Fibroblast of lung (primary cell): ENCODE measurements at regions not wholly inside any gene's neighbourhood (a gene's known extent, or its start where the extent isn't known, plus 50 kb on each side); places are given as distances from the start of the nearest gene placed in this dataset.

Source experiments
- EZH2 ChIP-seq: IDR thresholded peaks from 2 replicates; pipeline ENCODE4 v1.5.1; 2012; ENCODE audit warnings: low read length, control low read depth, mild to moderate bottlenecking; ENCODE audit errors: missing control alignments
- TF ChIP-seq, protein P1 (sequence below), 2 donors: IDR thresholded peaks in 1 of 2; conservative IDR thresholded peaks in 1 of 2; 1 replicate in 1 of 2; 2 replicates in 1 of 2; pipeline ENCODE4 v1.5.1; 2011 to 2012; ENCODE audit warnings: low read length in 2 of 2, control low read depth in 1 of 2, inconsistent platforms in 1 of 2, low read depth in 1 of 2, mild to moderate bottlenecking in 1 of 2

DNA sequence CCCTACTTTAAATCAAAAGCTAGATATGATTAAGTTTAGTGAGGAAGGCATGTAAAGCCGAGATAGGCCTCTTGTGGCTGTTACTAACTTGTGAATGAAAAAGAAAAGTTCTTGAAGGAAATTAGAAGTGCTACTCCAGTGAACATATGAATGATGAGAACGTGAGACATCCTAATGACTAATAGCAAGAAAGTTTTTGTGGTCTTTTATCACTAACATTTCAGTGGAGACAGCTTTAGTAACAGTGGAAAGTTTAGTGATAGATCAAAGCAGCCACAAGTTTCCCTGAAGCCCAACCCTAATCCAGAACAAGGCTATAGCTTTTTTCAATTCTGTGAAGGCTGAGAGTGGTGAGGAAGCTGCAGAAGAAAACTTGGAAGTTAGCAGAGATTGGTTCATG, 73.6 kb upstream of the LRRC8B start:
- TF ChIP-seq, protein P1, sequence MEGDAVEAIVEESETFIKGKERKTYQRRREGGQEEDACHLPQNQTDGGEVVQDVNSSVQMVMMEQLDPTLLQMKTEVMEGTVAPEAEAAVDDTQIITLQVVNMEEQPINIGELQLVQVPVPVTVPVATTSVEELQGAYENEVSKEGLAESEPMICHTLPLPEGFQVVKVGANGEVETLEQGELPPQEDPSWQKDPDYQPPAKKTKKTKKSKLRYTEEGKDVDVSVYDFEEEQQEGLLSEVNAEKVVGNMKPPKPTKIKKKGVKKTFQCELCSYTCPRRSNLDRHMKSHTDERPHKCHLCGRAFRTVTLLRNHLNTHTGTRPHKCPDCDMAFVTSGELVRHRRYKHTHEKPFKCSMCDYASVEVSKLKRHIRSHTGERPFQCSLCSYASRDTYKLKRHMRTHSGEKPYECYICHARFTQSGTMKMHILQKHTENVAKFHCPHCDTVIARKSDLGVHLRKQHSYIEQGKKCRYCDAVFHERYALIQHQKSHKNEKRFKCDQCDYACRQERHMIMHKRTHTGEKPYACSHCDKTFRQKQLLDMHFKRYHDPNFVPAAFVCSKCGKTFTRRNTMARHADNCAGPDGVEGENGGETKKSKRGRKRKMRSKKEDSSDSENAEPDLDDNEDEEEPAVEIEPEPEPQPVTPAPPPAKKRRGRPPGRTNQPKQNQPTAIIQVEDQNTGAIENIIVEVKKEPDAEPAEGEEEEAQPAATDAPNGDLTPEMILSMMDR (conservative IDR thresholded peaks at IDR 0.05 in 1 of 2, IDR thresholded peaks at IDR 0.05 in 1 of 2; ENCODE audit: low read depth in 1 of 2, low read length in 2 of 2) = no peak
- TF ChIP-seq EZH2 = no peak
